A549 (cell line): ENCODE measurements at regions not wholly inside any gene's neighbourhood (a gene's known extent, or its start where the extent isn't known, plus 50 kb on each side); places are given as distances from the start of the nearest gene placed in this dataset.

Experiments
- BHLHE40 ChIP-seq: IDR thresholded peaks from 2 replicates; pipeline ENCODE4 v1.6.1; 2012; ENCODE audit warnings: low read depth, low read length, inconsistent platforms
- CTCF ChIP-seq: fragments of >200 bp; sonication (Bioruptor Twin); formaldehyde crosslinking; IDR thresholded peaks from 3 replicates; pipeline ENCODE4 v1.5.1; 2016
- EHMT2 ChIP-seq: fragments of 200-600 bp; sonication (generic); IDR thresholded peaks from 2 replicates; pipeline ENCODE4 v1.6.1; 2016; ENCODE audit warnings: antibody characterized with exemption, low read depth, mild to moderate bottlenecking, moderate library complexity
- EP300 ChIP-seq, 2 experiments: fragments of >200 bp; sonication (Bioruptor Twin); formaldehyde crosslinking; IDR thresholded peaks; 2 replicates in 1 of 2; 3 replicates in 1 of 2; pipeline ENCODE4 v1.6.1; 2016 to 2017
- GATA3 ChIP-seq: IDR thresholded peaks from 2 replicates; pipeline ENCODE4 v1.6.1; 2012; ENCODE audit warnings: borderline replicate concordance
- HDAC2 ChIP-seq: fragments of 200-600 bp; sonication (generic); IDR thresholded peaks from 2 replicates; pipeline ENCODE4 v1.6.1; 2016
- KDM1A ChIP-seq: fragments of 200-600 bp; sonication (generic); IDR thresholded peaks from 2 replicates; pipeline ENCODE4 v1.6.1; 2016; ENCODE audit warnings: low read depth, mild to moderate bottlenecking
- MAX ChIP-seq: IDR thresholded peaks from 2 replicates; pipeline ENCODE4 v1.6.1; 2012
- MAZ ChIP-seq: fragments of 150-350 bp; IDR thresholded peaks from 2 replicates; pipeline ENCODE4 v1.6.1; 2014; ENCODE audit warnings: antibody characterized with exemption, low read depth, low read length, borderline replicate concordance
- MYC ChIP-seq: IDR thresholded peaks from 2 replicates; pipeline ENCODE4 v1.6.1; 2012; ENCODE audit warnings: mild to moderate bottlenecking, inconsistent platforms, low read length, improper control_type of control experiment, borderline replicate concordance
- POLR2A ChIP-seq: IDR thresholded peaks from 2 replicates; pipeline ENCODE4 v1.6.1; 2012; ENCODE audit warnings: mild to moderate bottlenecking, low read length
- REST ChIP-seq: fragments of 200-600 bp; sonication (generic); IDR thresholded peaks from 2 replicates; pipeline ENCODE4 v1.6.1; 2016; ENCODE audit warnings: antibody characterized with exemption, mild to moderate bottlenecking, moderate library complexity
- TP53 ChIP-seq: fragments of 250-450 bp; sonication (Bioruptor Pico); IDR thresholded peaks from 2 replicates; pipeline ENCODE4 v1.5.0; 2021; ENCODE audit warnings: mild to moderate bottlenecking, moderate library complexity

GRCh38 chr13:61873717-61874116, 458.1 kb upstream of the PCDH20 start:
- TF ChIP-seq POLR2A: no peak
- TF ChIP-seq CTCF: no peak
- TF ChIP-seq MAZ: no peak
- no peak for TF ChIP-seq GATA3
- no peak for TF ChIP-seq MAX
- no peak for TF ChIP-seq MYC
- TF ChIP-seq KDM1A: no peak
- TF ChIP-seq REST: no peak
- no peak for TF ChIP-seq HDAC2
- TF ChIP-seq TP53 (CRISPR knock-in tag): no peak
- no peak for TF ChIP-seq EHMT2
- no peak for TF ChIP-seq EP300 (IDR thresholded peaks at IDR 0.05)
- TF ChIP-seq BHLHE40: no peak
